NCI-H128 (cell line): ENCODE measurements at regions not wholly inside any gene's neighbourhood (a gene's known extent, or its start where the extent isn't known, plus 50 kb on each side); places are given as distances from the start of the nearest gene placed in this dataset.
"Not testable (repeated sequence)": the region's sequence is repeated elsewhere in the genome, so short reads cannot be mapped to it uniquely, and the experiment has no call there.

Source experiments
- DNase-seq: peaks from one replicate; lab custom pipeline; 2025; ENCODE audit not compliant: unreplicated experiment; lab: John Stamatoyannopoulos, UW

DNA sequence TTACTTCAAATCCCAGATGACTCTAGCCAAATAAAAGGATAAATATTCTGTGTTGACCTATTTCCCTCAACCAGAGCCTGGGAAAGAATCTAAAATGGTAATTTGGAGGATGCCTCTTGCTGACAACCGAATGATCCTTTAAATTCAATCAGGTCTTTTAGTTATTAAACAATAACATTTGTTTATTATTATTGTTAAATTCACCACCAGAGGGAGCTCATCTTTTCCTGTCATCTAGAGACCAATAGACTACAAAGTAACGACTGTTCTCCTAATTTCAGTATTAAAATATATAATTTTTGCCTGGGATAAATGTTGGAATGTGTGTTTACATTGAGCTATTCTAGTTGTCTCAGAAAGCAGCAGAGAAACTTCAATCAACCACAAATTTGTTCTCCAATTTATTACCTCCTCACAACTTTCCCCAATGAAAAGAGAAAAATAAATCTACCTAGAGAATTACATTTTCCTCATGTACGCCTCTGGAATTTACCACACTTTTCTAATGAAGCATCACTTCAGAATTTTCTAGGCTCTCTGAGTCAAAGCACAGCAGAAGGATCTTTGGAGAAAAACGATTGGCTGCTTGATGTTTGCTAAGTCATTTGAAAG, 142.7 kb downstream of the SCG2 start:
- DNase-seq = no peak

DNA sequence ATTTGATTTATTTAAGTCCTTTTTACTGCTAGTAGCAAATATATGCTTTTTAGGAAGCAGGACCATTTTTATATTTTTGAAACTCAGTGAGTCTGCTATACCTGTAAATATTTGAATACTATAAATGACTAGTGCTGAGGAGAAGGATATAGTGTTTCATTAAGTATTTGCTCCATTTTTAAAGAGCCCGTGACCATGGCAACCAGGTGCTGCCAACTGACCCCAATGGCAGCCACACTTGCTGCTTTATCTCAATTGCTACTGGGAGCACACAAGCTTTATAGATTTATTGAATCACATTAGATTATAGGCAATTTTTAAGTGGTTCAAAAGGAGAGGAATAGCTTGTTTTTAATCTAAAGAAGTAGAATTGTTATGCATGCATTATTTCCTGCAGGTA, 142.0 kb downstream of the SCG2 start:
- no peak for DNase-seq

DNA sequence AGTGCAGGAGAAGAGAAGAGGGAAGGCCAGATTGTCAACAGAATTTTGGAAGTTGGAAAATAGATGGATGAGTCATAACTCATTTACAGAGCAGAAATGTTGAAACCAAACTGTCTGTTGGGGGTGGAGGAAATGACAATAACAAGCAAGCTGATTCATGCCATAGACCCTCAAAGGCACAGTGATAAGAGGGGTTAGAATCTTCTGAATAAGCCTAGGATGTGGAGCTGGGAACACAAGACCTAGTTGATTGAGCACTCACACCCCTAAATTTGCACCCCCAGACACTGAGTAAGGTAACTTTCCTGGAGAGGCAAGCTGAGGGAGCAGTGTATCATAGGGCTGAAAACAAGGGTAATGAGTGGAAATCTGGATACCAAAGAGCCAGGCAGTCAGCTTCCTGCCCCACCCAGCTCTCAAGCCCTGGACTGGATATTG, 141.4 kb downstream of the SCG2 start:
- no peak for DNase-seq

DNA sequence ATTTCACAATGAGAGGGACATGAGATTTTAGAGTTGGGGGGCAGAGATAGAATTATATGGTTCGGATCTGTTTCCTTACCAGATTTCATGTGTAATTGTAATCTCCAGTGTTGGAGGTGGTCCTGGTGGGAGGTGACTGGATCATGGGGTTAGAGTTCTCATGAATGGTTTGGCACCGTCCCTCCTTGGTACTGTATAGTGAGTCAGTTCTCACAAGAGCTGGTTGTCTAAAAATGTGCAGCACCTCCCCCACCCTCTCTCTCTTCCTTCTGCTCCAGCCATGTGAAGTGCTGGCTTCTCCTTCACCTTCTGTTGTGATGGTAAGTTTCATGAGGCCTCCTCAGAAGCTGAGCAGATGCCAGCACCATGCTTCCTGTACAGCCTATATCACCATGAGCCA, 138.1 kb downstream of the SCG2 start:
- no peak for DNase-seq

DNA sequence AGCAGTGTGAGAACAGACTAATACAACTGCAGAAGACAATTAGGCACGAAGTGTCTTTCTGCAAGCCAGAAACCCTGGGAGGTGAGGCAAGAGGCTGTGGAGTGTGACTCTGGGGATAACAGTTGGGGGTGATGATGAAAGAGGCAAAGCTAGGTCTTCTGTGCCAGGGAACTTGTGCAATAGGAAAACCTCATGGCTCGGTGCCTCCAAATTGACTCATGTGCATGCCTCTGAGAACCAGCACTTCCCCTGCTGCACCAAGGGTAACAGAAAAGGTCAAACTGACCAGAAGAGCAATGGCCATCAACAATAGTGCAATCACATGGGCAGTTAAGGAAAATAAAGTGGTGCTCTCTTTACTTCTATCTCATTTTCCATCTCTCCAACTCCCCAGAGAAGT, 136.4 kb downstream of the SCG2 start:
- DNase-seq = no peak

DNA sequence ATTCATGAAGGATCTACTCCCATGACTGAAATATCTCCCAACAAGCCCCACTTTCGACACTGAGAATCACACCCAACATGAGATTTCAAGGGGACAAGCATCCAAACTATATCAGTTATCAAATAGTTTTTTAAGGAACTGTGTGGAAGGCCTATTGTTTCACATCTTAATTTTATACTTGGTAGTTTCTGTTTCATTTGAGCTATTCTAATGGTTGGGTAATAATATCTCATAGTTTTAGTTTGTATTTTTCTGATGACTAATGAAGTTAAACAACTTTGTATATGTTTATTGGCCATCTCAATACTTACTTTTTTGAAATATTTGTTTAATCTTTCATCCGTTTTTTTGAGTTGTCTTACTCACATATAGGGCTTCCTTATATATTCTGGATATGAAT, 135.0 kb downstream of the SCG2 start:
- DNase-seq = no peak

DNA sequence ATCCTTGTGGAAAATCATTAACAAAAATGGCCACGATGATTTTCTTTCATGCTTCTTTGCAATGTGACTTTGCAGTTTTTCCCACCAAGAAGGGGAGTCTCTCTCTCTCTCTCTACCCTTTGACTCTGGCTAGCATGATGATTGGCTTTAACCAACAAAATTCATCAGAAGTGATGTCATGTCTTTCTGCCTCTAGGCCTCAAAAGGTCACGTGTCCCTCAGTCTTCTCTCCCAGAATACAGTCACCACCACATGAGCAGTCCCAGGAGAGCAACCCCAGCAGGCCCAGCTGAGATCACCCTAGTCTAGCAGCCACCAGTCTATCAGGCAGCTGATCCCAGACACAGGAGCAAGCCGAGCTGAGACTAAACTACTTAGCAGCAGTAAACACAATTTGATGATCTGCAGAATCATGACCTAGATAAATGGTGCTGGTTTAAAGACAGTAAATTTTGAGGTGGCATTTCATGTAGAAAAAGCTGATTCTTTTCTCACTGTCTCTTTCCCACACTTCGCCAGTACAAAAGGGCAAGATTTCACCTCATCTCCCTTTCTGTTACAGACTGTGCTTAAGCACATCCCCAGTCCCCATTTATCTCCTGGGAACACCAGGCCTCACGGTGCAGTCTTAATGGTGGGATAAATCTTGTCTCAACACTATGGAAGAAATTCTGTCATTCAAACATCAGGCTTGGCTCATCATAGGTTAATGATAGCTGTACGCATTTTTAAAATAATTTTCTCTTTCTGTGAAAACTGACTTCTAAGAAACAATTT, 132.7 kb downstream of the SCG2 start:
- DNase-seq = no peak

DNA sequence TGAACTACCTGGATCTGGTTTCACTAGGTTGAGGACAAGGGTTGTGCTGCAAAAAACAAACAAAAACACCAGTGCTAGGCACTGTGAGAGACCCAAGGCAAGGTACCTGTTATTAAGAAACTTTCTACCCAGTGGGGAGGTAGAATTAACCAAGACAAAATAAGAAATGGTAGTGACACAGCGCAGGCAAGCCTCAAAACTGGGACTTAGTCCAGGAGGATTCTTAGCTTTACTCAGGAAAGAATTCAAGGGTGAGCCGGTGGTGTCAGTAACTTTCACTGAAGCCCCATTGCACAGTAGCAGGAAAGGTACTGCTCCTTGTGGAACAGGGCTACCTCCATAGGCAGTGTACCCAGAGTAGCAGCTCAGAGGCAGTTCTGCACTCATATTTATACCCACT, 131.6 kb downstream of the SCG2 start:
- DNase-seq = no peak

DNA sequence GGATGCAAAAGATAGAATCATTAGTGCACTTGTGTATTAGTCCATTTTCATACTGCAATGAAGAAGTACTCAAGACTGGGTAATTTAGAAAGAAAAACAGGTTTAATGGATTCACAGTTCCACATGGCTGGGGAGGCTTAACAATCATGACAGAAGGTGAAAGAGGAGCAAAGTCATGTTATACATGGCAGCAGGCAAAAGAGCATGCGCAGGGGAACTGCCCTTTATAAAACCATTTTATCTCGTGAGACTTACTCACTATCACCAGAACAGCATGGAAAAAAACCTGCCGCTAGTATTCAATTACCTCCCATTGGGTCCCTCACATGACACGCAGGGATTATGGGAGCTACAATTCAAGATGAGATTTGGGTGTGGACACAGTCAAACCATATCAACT, 129.4 kb downstream of the SCG2 start:
- DNase-seq = no peak

DNA sequence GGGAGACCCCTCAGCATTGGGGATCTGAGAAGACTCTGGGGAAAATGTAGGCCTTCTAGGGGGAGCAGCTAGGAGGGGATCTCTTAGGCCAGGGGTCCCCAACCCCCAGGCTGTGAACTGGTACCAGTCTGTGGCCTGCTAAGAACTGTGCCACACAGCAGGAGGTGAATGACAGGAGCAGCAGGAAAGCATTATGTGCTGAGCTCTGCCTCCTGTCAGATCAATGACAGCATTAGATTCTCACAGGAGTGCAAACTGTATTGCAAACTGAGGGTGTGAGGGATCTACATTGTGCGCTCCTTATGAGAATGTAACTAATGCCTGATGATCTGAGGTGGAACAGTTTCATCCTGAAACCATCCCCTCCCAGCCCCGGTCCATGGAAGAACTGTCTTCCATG, 127.3 kb downstream of the SCG2 start:
- no peak for DNase-seq

DNA sequence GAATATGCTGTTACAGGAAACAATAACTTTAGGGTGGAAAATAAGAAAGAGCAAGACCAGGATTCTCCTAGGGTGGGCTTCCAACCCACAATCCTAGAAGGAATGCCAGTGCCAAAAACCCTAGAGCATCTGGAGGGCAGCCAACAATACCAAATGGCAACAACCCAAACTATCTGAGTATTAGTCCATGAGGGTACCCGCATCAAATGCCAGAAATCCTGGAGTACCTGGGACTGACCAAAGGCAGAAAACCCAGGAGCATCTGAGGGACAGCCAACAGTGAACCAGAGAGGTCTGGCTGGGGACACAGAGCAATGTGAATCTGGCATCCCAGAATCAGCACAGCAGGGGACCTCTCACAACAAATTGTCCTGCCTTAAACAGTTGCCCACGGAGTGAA, 126.3 kb downstream of the SCG2 start:
- no peak for DNase-seq

DNA sequence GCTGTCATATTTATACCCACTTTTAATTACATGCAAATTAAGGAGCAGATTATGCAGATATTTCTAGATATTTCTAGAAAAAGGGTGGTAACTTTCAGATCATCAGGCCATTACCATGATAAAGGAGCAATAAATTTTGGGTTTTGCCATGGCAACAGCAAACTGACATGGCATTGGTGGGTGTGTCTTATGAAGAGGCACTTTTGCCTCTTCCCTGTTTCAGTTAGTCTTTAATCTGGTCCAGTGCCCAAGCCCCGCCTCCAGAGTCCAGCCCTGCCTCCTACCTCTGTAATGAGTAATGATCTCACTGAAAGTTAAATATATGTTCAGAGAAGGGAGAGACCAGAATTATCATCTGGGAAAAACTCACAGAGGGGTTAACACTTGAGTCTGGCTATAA, 124.8 kb downstream of the SCG2 start:
- DNase-seq = no peak

DNA sequence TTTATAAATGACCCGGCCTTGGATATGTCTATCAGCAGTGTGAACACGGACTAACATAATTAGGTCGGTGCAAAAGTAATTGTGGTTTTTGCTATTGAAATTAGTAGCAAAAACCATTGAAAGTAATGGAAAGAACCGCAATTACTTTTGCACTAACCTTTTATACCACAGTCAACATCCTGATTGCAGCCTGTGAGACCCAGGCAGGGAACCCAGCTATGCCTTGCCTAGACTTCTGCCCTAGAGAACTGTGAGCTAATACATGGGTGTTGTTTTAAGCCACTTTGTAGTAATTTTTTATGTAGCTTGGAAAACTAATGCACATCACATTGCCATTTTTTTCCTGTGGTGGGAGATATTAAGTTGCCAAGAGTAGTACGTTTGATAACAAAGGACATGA, 120.7 kb downstream of the SCG2 start:
- DNase-seq = no peak

DNA sequence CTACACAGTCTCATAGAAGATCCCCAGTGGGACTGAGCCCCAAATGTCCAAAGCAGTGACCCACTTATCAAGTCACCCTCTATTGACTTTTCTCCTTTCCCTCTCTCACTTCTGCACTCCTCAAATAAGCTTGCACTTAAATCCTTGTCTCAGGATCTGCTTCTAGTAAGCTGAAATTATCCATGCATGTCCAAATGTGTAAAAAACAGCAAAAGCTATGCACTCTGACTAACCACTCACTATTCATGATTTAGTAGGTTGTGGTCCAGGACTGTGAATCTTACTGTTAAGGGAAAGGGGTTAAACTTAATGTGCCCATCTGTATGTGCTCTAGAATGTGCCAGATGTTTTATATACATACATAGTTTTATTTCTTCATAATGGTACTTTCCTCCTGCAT, 115.4 kb downstream of the SCG2 start:
- DNase-seq = no peak

DNA sequence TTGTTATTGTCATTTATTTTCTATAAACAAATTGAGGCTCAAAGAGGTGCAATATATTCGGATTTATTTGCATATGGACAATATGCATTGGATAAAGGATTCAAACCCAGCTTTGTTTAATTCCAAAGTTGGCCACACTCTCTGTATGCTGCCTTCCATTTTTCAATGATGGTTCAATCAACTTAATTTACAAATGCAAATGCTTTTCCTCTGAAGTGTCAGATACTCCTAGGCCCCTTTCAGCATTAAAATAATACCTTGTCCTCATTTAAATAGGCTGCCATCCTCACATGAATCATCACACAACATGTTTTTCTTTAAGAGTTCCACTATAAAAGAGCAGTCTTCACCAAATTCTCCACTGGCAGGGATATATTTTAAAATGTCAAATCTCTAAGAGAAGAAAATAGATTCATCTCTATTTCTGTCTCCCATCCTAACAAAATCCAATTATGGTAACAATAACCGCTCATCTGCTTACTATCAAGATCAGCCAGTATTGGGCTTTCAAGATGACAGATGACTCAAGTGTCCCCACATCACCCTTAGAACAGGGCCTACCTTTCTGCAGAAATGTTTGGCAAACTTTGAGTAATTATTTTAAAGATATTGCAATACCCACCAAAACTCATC, 114.8 kb downstream of the SCG2 start:
- no peak for DNase-seq

DNA sequence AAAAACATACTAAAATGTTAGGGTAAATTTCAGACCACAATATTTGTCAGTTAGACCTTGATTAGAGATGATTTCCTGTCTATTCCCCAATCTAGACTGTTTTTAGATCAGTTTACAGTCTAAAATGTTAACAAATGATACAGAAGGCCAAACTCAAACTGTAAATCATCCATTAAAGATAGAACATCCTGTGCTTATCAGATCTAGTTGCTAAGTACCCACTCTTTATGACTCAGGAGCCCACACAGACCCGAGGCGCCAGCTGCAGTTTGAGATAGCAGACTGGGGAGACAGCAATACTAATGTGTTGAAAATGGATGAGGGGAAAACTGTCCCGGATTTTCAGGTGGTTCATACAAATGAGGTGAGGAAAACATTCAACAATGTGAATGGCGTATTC, 113.3 kb downstream of the SCG2 start:
- no peak for DNase-seq

DNA sequence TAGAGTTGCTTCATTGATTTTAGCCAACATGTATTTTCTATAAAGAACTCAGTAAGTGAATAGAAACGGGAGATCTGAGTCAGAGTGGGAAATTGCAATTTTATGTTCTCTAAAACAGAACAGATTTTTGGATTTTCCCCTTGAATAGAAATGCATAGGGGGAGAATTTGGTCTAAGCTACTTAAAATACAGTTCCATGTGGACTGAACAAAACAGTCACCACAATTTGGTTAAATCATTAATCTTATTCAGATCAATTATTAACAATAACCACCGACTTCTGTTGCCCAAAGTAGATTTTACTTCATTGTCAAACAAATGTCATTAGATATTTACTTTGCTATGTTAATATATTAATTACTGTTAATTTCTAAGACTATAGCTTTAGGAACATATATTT, 107.7 kb downstream of the SCG2 start:
- no peak for DNase-seq

DNA sequence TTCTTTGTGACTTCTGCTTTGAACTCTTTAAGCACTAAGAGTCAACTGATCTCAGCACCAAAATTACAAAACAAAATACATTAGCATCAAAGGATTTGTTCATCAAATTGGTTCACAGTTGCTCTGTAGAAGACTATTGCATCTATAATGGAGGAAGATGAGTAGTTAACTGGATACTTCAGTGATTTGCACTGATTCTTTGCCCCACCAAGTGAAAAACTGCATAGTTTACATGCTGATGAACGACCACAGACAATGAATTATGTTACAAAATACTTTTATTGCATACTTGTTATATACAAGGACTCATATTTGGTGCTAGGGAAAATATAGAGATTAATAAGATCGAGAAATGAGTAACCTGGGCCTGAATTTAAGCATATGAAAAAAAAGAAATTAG, 107.2 kb downstream of the SCG2 start:
- DNase-seq = no peak

DNA sequence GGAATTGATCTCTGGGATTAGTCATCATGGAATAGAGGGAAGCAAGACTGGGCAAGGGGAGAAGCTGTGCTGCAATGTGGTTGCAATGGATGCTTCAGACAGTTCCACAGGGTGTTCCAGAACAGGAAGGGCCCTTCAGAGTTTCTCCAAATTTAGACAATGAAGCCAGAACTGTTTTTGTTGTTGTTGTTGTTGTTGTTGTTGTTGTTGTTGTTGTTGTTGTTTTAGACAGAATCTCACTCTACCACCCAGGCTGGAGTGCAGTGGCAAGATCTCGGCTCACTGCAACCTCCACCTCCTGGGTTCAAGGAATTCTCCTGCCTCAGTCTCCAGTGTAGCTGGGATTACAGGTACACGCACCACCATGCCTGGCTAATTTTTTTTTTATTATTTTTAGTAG, 105.3 kb downstream of the SCG2 start:
- not testable (repeated sequence) for DNase-seq

DNA sequence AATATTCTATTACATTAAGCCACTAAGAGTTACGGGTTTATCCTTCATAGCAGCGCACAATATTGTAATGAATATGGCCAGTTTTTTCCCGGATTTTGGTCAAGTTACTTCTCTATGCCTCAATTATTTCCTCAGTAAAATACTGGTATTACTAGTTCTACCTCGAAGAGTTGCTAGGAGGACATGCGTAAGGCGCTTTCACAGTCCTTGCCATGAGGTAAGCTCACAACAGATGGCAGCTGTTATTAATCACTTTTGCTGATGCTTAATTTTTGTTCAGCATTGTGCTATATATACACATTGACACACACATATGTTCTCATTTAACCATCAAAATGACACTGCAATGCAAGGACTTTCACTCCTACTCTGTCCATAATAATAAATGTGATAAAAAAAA, 101.5 kb downstream of the SCG2 start:
- DNase-seq = no peak

DNA sequence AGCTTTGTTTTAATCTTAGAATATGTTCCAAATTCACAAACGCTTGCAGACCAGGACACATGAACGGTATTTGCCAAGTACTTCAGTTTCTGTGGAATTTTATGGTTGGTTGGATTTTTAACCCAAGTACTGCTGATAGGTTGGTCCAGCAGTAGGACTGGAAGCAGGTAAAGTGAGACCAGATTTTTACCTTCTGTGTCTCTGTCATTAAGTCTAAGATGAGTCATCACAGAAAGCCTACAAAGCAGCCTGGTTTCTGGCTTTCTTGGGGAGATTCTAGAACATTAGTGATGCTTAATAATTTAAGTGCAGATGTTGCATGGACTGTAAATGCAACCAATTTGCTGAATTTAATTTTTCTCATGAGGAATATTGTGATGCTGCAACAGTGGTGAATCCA, 100.5 kb downstream of the SCG2 start:
- DNase-seq = no peak

DNA sequence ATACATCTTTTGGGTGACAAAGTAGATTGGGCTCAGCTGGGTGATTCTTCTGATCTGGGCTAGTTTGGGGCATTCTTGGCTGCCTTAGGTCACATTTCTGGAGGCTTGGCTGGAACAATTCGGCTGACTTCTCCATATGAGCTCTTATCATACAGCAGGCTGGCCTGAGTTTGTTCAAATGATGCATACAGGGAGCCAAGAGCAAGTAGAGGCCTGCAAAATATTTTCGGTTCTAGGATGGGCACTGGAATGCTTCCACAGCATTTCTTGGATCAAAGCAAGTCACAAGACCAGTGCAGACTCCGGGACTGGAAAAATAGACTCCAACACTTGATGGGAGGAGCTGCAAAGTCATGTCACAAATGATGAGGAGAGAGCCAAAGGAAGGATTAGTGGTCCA, 98.4 kb downstream of the SCG2 start:
- DNase-seq = no peak

DNA sequence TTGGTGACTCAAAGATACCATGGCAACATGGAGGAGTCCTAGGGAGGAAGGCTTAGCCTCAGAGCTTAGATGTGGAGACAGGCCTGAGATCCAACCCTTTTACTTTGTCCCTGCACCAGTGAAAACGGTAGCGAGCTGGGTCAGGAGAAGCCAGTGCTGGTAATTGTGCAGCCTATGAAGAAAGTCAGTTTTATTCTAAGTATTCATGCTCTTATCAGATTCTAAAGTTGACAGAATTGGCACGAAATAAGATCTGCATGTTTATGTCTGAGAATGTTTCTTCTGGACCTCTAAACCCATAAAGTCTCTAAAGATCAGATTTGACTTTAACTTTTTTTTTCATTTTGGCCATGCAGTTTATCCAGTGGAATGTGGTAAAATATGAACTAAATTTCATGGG, 93.8 kb downstream of the SCG2 start:
- DNase-seq = no peak
